GM18505 (cell line): ENCODE measurements at regions not wholly inside any gene's neighbourhood (a gene's known extent, or its start where the extent isn't known, plus 50 kb on each side); places are given as distances from the start of the nearest gene placed in this dataset.

Source experiments
- ATAC-seq: cut with Tn5 transposase; IDR thresholded peaks from one replicate; pipeline ENCODE4 v1.9.1; 2021; ENCODE audit not compliant: unreplicated experiment
- POLR2A ChIP-seq: IDR thresholded peaks from 4 replicates; pipeline ENCODE4 v1.6.1; 2011; ENCODE audit warnings: borderline replicate concordance; ENCODE audit not compliant: insufficient read depth, insufficient read length; ENCODE audit errors: extremely low read depth

- ATAC-seq = no peak
- no peak for TF ChIP-seq POLR2A
Measured at GRCh38 chr12:114767906-114768722, 84.1 kb upstream of the TBX3 start.

- no peak for ATAC-seq
- no peak for TF ChIP-seq POLR2A
Measured at GRCh38 chr12:114767084-114767760, 83.2 kb upstream of the TBX3 start.

- no peak for ATAC-seq
- no peak for TF ChIP-seq POLR2A
Measured at GRCh38 chr12:114765960-114766691, 82.2 kb upstream of the TBX3 start.

GRCh38 chr12:114764510-114764909 lies 80.5 kb upstream of the TBX3 start:
- no peak for ATAC-seq
- TF ChIP-seq POLR2A = no peak

- no peak for TF ChIP-seq POLR2A
- ATAC-seq = no peak
Measured at GRCh38 chr12:114762490-114763110, 78.6 kb upstream of the TBX3 start.

GRCh38 chr12:114760151-114760877 lies 76.3 kb upstream of the TBX3 start:
- no peak for ATAC-seq
- no peak for TF ChIP-seq POLR2A

- no peak for TF ChIP-seq POLR2A
- no peak for ATAC-seq
Measured at GRCh38 chr12:114759635-114760034, 75.7 kb upstream of the TBX3 start.

- no peak for ATAC-seq
- TF ChIP-seq POLR2A = no peak
Measured at GRCh38 chr12:114757684-114758325, 73.8 kb upstream of the TBX3 start.

GRCh38 chr12:114752217-114752616 lies 68.2 kb upstream of the TBX3 start:
- TF ChIP-seq POLR2A = no peak
- no peak for ATAC-seq

- TF ChIP-seq POLR2A = no peak
Measured at GRCh38 chr12:114751712-114752111, 67.7 kb upstream of the TBX3 start.

GRCh38 chr12:114750917-114751316 lies 66.9 kb upstream of the TBX3 start:
- ATAC-seq = no peak
- TF ChIP-seq POLR2A = no peak

More at GRCh38 chr12:114751712-114752111, 67.7 kb upstream of the TBX3 start:
- no peak for ATAC-seq

- no peak for ATAC-seq
- TF ChIP-seq POLR2A = no peak
Measured at GRCh38 chr12:114749065-114749464, 65.1 kb upstream of the TBX3 start.
